ENCODE measurements at regions not wholly inside any gene's neighbourhood (a gene's known extent, or its start where the extent isn't known, plus 50 kb on each side); places are given as distances from the start of the nearest gene placed in this dataset.

DNA sequence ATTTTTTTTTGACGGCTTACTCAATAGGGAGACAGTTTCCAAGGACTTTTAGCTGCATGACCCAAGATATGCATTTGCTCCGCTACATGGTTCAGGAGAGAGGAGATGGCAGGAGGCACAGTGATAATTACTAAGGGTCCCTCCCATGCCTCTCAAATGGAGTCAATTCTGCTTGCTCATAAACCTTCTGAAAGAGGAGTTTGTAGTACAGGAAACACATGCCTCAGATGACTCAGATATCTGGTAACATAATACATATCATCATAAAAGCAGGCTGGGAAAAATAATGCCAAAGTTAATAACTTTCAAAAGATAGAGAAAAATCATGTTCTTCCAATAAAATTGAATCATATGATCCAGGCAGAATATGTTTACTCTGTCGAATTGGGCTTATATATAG lies 97.6 kb upstream of the DEFB112 start:
- CTCF ChIA-PET = interaction anchor here (0.6 kb wide), 1 partner anchor 15 kb away, joined by 7 read pairs; no protein-coding TSS in a partner anchor
- POLR2A ChIA-PET (ENCODE audit: low non-redundant PET) = no interaction called here
- BruUV-seq (replicated peaks) = no TSS peak

GRCh38 chr6:50180646-50181045 lies 130.9 kb upstream of the DEFB112 start:
- Histone ChIP-seq H3K27ac (ENCODE audit: low read depth, low read length, poor library complexity, severe bottlenecking) (no peak overlapping the region), H3K9me3 (ENCODE audit: low read depth, low read length, poor library complexity, severe bottlenecking) (no peaks in the 10 kb centered on the region), H3K36me3 (ENCODE audit: insufficient read depth, low read length, poor library complexity, severe bottlenecking) (no peaks in the 10 kb centered on the region), H3K4me1 (ENCODE audit: insufficient read depth, low read length, poor library complexity, severe bottlenecking) (no peaks in the 10 kb centered on the region), H3K27me3 (replicated peaks; ENCODE audit: insufficient read depth, low read depth, low read length, poor library complexity) (peaks cover 3% of the 10 kb centered on the region), H3K4me3 (ENCODE audit: low read depth, low read length, poor library complexity, severe bottlenecking) (no peak overlapping the region)
- TF ChIP-seq EZH2 (IDR thresholded peaks at IDR 0.05; ENCODE audit: borderline replicate concordance, low read depth, low read length, poor library complexity, severe bottlenecking) = no peak
- no peak for TF ChIP-seq CTCF (conservative IDR thresholded peaks at IDR 0.05; ENCODE audit: low read depth, low read length)
- no peak for DNase-seq (ENCODE audit: low spot score)
- intact Hi-C loops (cut with micrococcal nuclease; ENCODE audit: unreplicated experiment) = no loop called here
- POLR2A ChIA-PET (ENCODE audit: low non-redundant PET) = no interaction called here
- CTCF ChIA-PET = no interaction called here
- no TSS peak for BruUV-seq (replicated peaks)

More for the DNA sequence above, 97.6 kb upstream of the DEFB112 start:
- TF ChIP-seq EZH2 (IDR thresholded peaks at IDR 0.05; ENCODE audit: borderline replicate concordance, low read depth, low read length, poor library complexity, severe bottlenecking) (no peak), CTCF (conservative IDR thresholded peaks at IDR 0.05; ENCODE audit: low read depth, low read length) (no peak)
- Histone ChIP-seq H3K36me3 (ENCODE audit: insufficient read depth, low read length, poor library complexity, severe bottlenecking) (no peaks in the 10 kb centered on the region), H3K4me3 (ENCODE audit: low read depth, low read length, poor library complexity, severe bottlenecking) (no peak overlapping the region), H3K4me1 (ENCODE audit: insufficient read depth, low read length, poor library complexity, severe bottlenecking) (no peaks in the 10 kb centered on the region), H3K27me3 (replicated peaks; ENCODE audit: insufficient read depth, low read depth, low read length, poor library complexity) (no peaks in the 10 kb centered on the region), H3K9me3 (ENCODE audit: low read depth, low read length, poor library complexity, severe bottlenecking) (no peaks in the 10 kb centered on the region), H3K27ac (ENCODE audit: low read depth, low read length, poor library complexity, severe bottlenecking) (no peak overlapping the region)
- DNase-seq (ENCODE audit: low spot score) = peak; percentile 10
- intact Hi-C loops (cut with micrococcal nuclease; ENCODE audit: unreplicated experiment) = no loop called here

- intact Hi-C loops (cut with micrococcal nuclease; ENCODE audit: unreplicated experiment) = no loop called here
- Histone ChIP-seq H3K36me3 (ENCODE audit: insufficient read depth, low read length, poor library complexity, severe bottlenecking) (no peaks in the 10 kb centered on the region), H3K4me3 (ENCODE audit: low read depth, low read length, poor library complexity, severe bottlenecking) (no peak overlapping the region), H3K4me1 (ENCODE audit: insufficient read depth, low read length, poor library complexity, severe bottlenecking) (no peaks in the 10 kb centered on the region), H3K27me3 (replicated peaks; ENCODE audit: insufficient read depth, low read depth, low read length, poor library complexity) (peaks cover 11% of the 10 kb centered on the region), H3K27ac (ENCODE audit: low read depth, low read length, poor library complexity, severe bottlenecking) (no peak overlapping the region), H3K9me3 (ENCODE audit: low read depth, low read length, poor library complexity, severe bottlenecking) (no peaks in the 10 kb centered on the region)
- peak; percentile 35 for DNase-seq (ENCODE audit: low spot score)
- ChIA-PET POLR2A (ENCODE audit: low non-redundant PET) (no interaction called here), CTCF (no interaction called here)
- no TSS peak for BruUV-seq (replicated peaks)
- peak; percentile 62 for TF ChIP-seq CTCF (conservative IDR thresholded peaks at IDR 0.05; ENCODE audit: low read depth, low read length)
- no peak for TF ChIP-seq EZH2 (IDR thresholded peaks at IDR 0.05; ENCODE audit: borderline replicate concordance, low read depth, low read length, poor library complexity, severe bottlenecking)
These were observed 135.3 kb upstream of the DEFB112 start for GRCh38 chr6:50185006-50185405.

Data from A673 (cell line).